Prostate gland (tissue), 2 donors: ENCODE measurements at regions not wholly inside any gene's neighbourhood (a gene's known extent, or its start where the extent isn't known, plus 50 kb on each side); places are given as distances from the start of the nearest gene placed in this dataset.

Experiments used
- DNase-seq: peaks from one replicate; pipeline ENCODE4 v3.0.0-alpha.2; 2019; ENCODE audit warnings: low spot score
- H3K27ac ChIP-seq, 2 donors: fragments of 200-600 bp; sonication (generic); 2 replicates each; pipeline ENCODE4 v1.5.1; 2017 to 2019
- H3K27me3 ChIP-seq: fragments of 200-600 bp; sonication (generic); replicated peaks from 2 replicates; pipeline ENCODE4 v1.5.1; 2019; ENCODE audit not compliant: insufficient read depth
- H3K36me3 ChIP-seq, 2 donors: fragments of 200-600 bp; sonication (generic); 1 replicate in 1 of 2; 2 replicates in 1 of 2; pipeline versions ENCODE4 v1.5.1 to v1.8.1; 2017 to 2019
- H3K4me1 ChIP-seq: fragments of 200-600 bp; sonication (generic); replicated peaks from 2 replicates; pipeline ENCODE4 v1.5.1; 2019
- H3K4me3 ChIP-seq, 2 donors: fragments of 200-600 bp; sonication (generic); 2 replicates each; pipeline ENCODE4 v1.5.1; 2017 to 2019
- H3K9me3 ChIP-seq: fragments of 200-600 bp; sonication (generic); 2 replicates; pipeline ENCODE4 v1.5.1; 2017
- CTCF ChIP-seq, 4 experiments: fragments of 200-600 bp in 2 of 4; fragments of 450-650 bp in 2 of 4; sonication (generic) in 2 of 4; IDR thresholded peaks; 1 replicate in 3 of 4; 2 replicates in 1 of 4; pipeline ENCODE4 v1.5.1; 2016 to 2019; ENCODE audit warnings: antibody characterized with exemption in 4 of 4, mild to moderate bottlenecking in 2 of 4, moderate library complexity in 2 of 4
- POLR2A ChIP-seq: fragments of 450-650 bp; IDR thresholded peaks from one replicate; pipeline ENCODE4 v1.6.1; 2016; ENCODE audit warnings: antibody characterized with exemption, mild to moderate bottlenecking
- POLR2AphosphoS5 ChIP-seq: sonication (generic); formaldehyde crosslinking; IDR thresholded peaks from one replicate; pipeline ENCODE4 v1.6.1; 2017; ENCODE audit warnings: antibody characterized with exemption
- WGBS: methylation state at CpG from one replicate; pipeline ENCODE4 v1.1.5; 2018; 5-methylcytosine and 5-hydroxymethylcytosine counted together
- intact Hi-C: fragments of 100-400 bp; cut with DNase I; formaldehyde crosslinking; loops from one replicate; pipeline ENCODE4 v1.14.2; 2022

GRCh38 chr12:84043355-84043754 lies 869.2 kb downstream of the SLC6A15 start:
- no peaks in the 10 kb centered on the region for H3K36me3 ChIP-seq
- H3K9me3 ChIP-seq = no peaks in the 10 kb centered on the region
- intact Hi-C loops = no loop called here
- DNase-seq = no peak
- no peaks in the 10 kb centered on the region for H3K4me1 ChIP-seq
- no peak overlapping the region for H3K27ac ChIP-seq
- H3K4me3 ChIP-seq = no peak overlapping the region
- whole genome bisulfite sequencing = 81% methylated on average over 3 of the region's 4 CpGs
- H3K27me3 ChIP-seq = no peaks in the 10 kb centered on the region
- TF ChIP-seq CTCF (IDR thresholded peaks at IDR 0.05) (no peak), POLR2AphosphoS5 (no peak), POLR2A (no peak)

DNA sequence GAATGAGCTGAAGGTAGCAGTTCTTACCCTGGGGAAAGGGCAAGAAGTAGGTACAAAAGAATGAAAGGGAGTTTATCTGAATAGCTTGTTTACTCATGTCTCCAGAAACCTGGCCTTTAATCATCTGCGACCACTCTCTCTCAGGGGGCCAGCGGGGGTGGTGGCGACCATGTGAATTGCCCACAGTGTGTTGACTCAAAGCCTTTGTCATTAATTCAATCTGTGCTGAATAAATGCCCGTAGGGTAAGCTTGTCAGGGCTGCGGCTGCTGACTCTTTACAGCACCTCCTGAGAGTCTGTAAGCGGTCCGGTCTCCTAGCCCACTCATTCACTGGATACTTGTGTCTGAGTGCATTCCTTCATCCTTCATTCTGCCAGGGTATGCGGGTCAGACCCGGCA lies 874.4 kb downstream of the SLC6A15 start:
- TF ChIP-seq POLR2A = no peak
- no peak for TF ChIP-seq POLR2AphosphoS5
- no peak for TF ChIP-seq CTCF (IDR thresholded peaks at IDR 0.05)
- Histone ChIP-seq H3K27ac (no peak overlapping the region), H3K36me3 (no peaks in the 10 kb centered on the region), H3K27me3 (no peaks in the 10 kb centered on the region), H3K4me3 (no peak overlapping the region), H3K4me1 (no peaks in the 10 kb centered on the region), H3K9me3 (no peaks in the 10 kb centered on the region)
- 60% methylated on average over 9 of the region's 9 CpGs for WGBS
- intact Hi-C loops = no loop called here
- DNase-seq = no peak

GRCh38 chr12:84036912-84037311 lies 875.7 kb downstream of the SLC6A15 start:
- Histone ChIP-seq H3K4me3 (no peak overlapping the region), H3K27me3 (no peaks in the 10 kb centered on the region), H3K4me1 (no peaks in the 10 kb centered on the region), H3K27ac (no peak overlapping the region), H3K36me3 (no peaks in the 10 kb centered on the region), H3K9me3 (no peaks in the 10 kb centered on the region)
- DNase-seq = no peak
- WGBS = 67% methylated on average over 3 of the region's 3 CpGs
- intact Hi-C loops = no loop called here
- TF ChIP-seq POLR2A (no peak), POLR2AphosphoS5 (no peak), CTCF (IDR thresholded peaks at IDR 0.05) (no peak)

DNA sequence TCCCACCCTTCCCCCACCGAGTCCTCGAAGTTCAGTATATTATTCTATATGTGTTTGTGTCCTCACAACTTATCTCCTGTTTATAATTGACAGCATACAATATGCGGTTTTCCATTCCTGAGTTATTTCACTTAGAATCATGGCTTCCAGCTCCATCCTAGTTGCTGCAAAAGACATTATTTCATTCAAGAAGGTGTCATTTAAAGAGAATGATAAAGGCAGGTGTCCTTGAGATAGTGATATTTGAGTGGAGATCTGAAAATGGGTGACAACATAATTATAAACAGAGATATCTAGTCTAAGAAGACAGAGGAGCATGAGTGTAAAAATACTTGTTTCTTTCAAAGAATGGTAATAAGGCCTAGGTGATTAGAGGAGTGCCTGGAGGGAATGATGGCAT lies 876.8 kb downstream of the SLC6A15 start:
- Histone ChIP-seq H3K36me3 (no peaks in the 10 kb centered on the region), H3K27ac (no peak overlapping the region), H3K27me3 (no peaks in the 10 kb centered on the region), H3K4me1 (no peaks in the 10 kb centered on the region), H3K9me3 (no peaks in the 10 kb centered on the region), H3K4me3 (no peak overlapping the region)
- intact Hi-C loops = no loop called here
- TF ChIP-seq POLR2AphosphoS5 (no peak), CTCF (IDR thresholded peaks at IDR 0.05) (no peak), POLR2A (no peak)
- DNase-seq = no peak
- WGBS = 88% methylated on average over 3 of the region's 3 CpGs

GRCh38 chr12:84034871-84035270 lies 877.7 kb downstream of the SLC6A15 start:
- TF ChIP-seq CTCF (IDR thresholded peaks at IDR 0.05) (no peak), POLR2AphosphoS5 (no peak), POLR2A (no peak)
- intact Hi-C loops = no loop called here
- Histone ChIP-seq H3K4me1 (no peaks in the 10 kb centered on the region), H3K27me3 (no peaks in the 10 kb centered on the region), H3K36me3 (no peaks in the 10 kb centered on the region), H3K4me3 (no peak overlapping the region), H3K27ac (no peak overlapping the region), H3K9me3 (no peaks in the 10 kb centered on the region)
- DNase-seq = no peak
- 22% methylated on average over 2 of the region's 2 CpGs for WGBS
